Prostate gland (tissue), 2 donors: ENCODE measurements at regions not wholly inside any gene's neighbourhood (a gene's known extent, or its start where the extent isn't known, plus 50 kb on each side); places are given as distances from the start of the nearest gene placed in this dataset.
"Not testable (repeated sequence)": the region's sequence is repeated elsewhere in the genome, so short reads cannot be mapped to it uniquely, and the experiment has no call there.

Source experiments
- DNase-seq: peaks from one replicate; pipeline ENCODE4 v3.0.0-alpha.2; 2019; ENCODE audit warnings: low spot score
- H3K27ac ChIP-seq, 2 donors: fragments of 200-600 bp; sonication (generic); 2 replicates each; pipeline ENCODE4 v1.5.1; 2017 to 2019
- H3K27me3 ChIP-seq: fragments of 200-600 bp; sonication (generic); replicated peaks from 2 replicates; pipeline ENCODE4 v1.5.1; 2019; ENCODE audit not compliant: insufficient read depth
- H3K36me3 ChIP-seq, 2 donors: fragments of 200-600 bp; sonication (generic); 1 replicate in 1 of 2; 2 replicates in 1 of 2; pipeline versions ENCODE4 v1.5.1 to v1.8.1; 2017 to 2019
- H3K4me1 ChIP-seq: fragments of 200-600 bp; sonication (generic); replicated peaks from 2 replicates; pipeline ENCODE4 v1.5.1; 2019
- H3K4me3 ChIP-seq, 2 donors: fragments of 200-600 bp; sonication (generic); 2 replicates each; pipeline ENCODE4 v1.5.1; 2017 to 2019
- H3K9me3 ChIP-seq: fragments of 200-600 bp; sonication (generic); 2 replicates; pipeline ENCODE4 v1.5.1; 2017
- CTCF ChIP-seq, 4 experiments: fragments of 200-600 bp in 2 of 4; fragments of 450-650 bp in 2 of 4; sonication (generic) in 2 of 4; IDR thresholded peaks; 1 replicate in 3 of 4; 2 replicates in 1 of 4; pipeline ENCODE4 v1.5.1; 2016 to 2019; ENCODE audit warnings: antibody characterized with exemption in 4 of 4, mild to moderate bottlenecking in 2 of 4, moderate library complexity in 2 of 4
- POLR2A ChIP-seq: fragments of 450-650 bp; IDR thresholded peaks from one replicate; pipeline ENCODE4 v1.6.1; 2016; ENCODE audit warnings: antibody characterized with exemption, mild to moderate bottlenecking
- POLR2AphosphoS5 ChIP-seq: sonication (generic); formaldehyde crosslinking; IDR thresholded peaks from one replicate; pipeline ENCODE4 v1.6.1; 2017; ENCODE audit warnings: antibody characterized with exemption
- WGBS: methylation state at CpG from one replicate; pipeline ENCODE4 v1.1.5; 2018; 5-methylcytosine and 5-hydroxymethylcytosine counted together
- intact Hi-C: fragments of 100-400 bp; cut with DNase I; formaldehyde crosslinking; loops from one replicate; pipeline ENCODE4 v1.14.2; 2022

- 75% methylated on average over 17 of the region's 17 CpGs for WGBS
- DNase-seq = no peak
Observed at GRCh38 chr16:26985100-26986065, 81.3 kb upstream of the C16orf82 start.

GRCh38 chr16:26987597-26988010 lies 79.1 kb upstream of the C16orf82 start:
- H3K27me3 ChIP-seq = no peaks in the 10 kb centered on the region
- H3K4me1 ChIP-seq = no peaks in the 10 kb centered on the region
- WGBS = 68% methylated on average over 7 of the region's 7 CpGs
- H3K4me3 ChIP-seq = no peak overlapping the region
- no peak overlapping the region for H3K27ac ChIP-seq
- TF ChIP-seq POLR2A = no peak
- TF ChIP-seq CTCF (IDR thresholded peaks at IDR 0.05) = no peak
- TF ChIP-seq POLR2AphosphoS5 = no peak
- H3K36me3 ChIP-seq = no peaks in the 10 kb centered on the region
- DNase-seq = no peak
- no peaks in the 10 kb centered on the region for H3K9me3 ChIP-seq
- intact Hi-C loops = no loop called here

More at GRCh38 chr16:26985100-26986065, 81.3 kb upstream of the C16orf82 start:
- H3K36me3 ChIP-seq = no peaks in the 10 kb centered on the region
- no peak overlapping the region for H3K4me3 ChIP-seq
- H3K27me3 ChIP-seq = no peaks in the 10 kb centered on the region
- intact Hi-C loops = no loop called here
- no peak for TF ChIP-seq CTCF (IDR thresholded peaks at IDR 0.05)
- H3K9me3 ChIP-seq = no peaks in the 10 kb centered on the region
- H3K27ac ChIP-seq = no peak overlapping the region
- no peaks in the 10 kb centered on the region for H3K4me1 ChIP-seq

DNA sequence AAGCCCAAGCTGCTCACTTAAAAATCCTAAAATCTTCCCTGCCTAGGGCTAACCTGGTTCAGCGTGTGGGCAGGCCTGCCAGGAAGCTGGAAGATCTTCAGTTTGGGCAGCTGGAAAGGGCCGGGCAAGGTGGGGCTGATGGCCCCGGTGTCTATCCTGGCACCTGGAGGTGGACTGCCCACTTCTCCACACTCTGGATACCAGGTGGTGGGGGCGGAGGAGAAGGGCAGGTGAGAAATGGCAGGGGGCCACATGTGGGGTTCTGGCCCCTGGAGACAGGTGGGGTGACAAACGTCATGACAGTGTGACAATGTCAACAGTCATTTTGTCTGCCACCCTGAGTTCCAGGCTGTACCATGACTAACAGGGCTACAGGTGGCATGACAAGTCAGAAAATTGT lies 78.5 kb upstream of the C16orf82 start:
- no peaks in the 10 kb centered on the region for H3K27me3 ChIP-seq
- intact Hi-C loops = no loop called here
- H3K4me3 ChIP-seq = no peak overlapping the region
- no peak overlapping the region for H3K27ac ChIP-seq
- TF ChIP-seq POLR2A (no peak), CTCF (IDR thresholded peaks at IDR 0.05) (no peak), POLR2AphosphoS5 (no peak)
- DNase-seq = no peak
- no peaks in the 10 kb centered on the region for H3K9me3 ChIP-seq
- WGBS = 82% methylated on average over 5 of the region's 5 CpGs
- H3K36me3 ChIP-seq = no peaks in the 10 kb centered on the region
- H3K4me1 ChIP-seq = no peaks in the 10 kb centered on the region

DNA sequence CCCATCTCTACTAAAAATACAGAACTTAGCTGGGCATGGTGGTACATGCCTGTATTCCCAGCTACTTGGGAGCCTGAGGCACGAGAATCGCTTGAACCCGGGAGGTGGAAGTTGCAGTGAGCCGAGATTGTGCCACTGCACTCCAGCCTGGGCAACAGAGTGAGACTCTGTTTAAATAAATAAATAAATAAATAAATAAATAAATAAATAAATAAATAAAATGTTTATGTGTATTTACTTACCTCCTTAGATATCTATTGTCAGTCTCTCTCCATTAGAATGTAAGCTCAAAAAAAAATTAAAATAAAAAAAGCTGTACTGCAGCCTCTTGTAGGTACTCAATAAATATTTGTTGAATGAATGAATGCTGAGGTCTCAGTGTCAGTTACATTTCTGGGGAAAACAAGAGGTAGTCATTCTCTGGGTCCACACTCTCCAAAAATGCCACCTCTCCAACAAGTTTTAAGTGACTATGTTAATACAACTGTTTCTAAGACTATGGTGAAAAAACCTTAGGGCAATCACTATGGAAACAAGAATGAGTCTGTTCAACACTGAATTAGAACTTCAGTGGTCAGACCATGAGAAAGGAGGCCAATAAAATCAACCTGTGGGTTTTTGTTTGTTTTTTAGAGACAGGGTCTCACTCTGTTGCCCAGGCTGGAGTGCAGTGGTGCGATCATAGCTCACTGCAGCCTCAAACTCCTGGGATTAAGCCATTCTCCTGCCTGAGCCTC lies 76.2 kb upstream of the C16orf82 start:
- H3K36me3 ChIP-seq, DNase-seq, H3K27me3 ChIP-seq, H3K4me3 ChIP-seq, H3K27ac ChIP-seq, H3K9me3 ChIP-seq, H3K4me1 ChIP-seq, intact Hi-C loops: not testable (repeated sequence)
- 97% methylated on average over 5 of the region's 5 CpGs for WGBS

GRCh38 chr16:26992666-26993349 lies 73.9 kb upstream of the C16orf82 start:
- Histone ChIP-seq H3K36me3 (no peaks in the 10 kb centered on the region), H3K9me3 (no peaks in the 10 kb centered on the region), H3K27me3 (no peaks in the 10 kb centered on the region), H3K27ac (no peak overlapping the region), H3K4me1 (no peaks in the 10 kb centered on the region), H3K4me3 (no peak overlapping the region)
- intact Hi-C loops = no loop called here
- TF ChIP-seq CTCF (IDR thresholded peaks at IDR 0.05) (no peak), POLR2AphosphoS5 (no peak), POLR2A (no peak)
- WGBS = 29% methylated on average over 9 of the region's 9 CpGs
- no peak for DNase-seq
